ENCODE measurements at regions not wholly inside any gene's neighbourhood (a gene's known extent, or its start where the extent isn't known, plus 50 kb on each side); places are given as distances from the start of the nearest gene placed in this dataset. TPM values are rescaled to one million over a fixed set of nuclear protein-coding genes. Genes with fewer than 3 reads are reported as not detected.

DNA sequence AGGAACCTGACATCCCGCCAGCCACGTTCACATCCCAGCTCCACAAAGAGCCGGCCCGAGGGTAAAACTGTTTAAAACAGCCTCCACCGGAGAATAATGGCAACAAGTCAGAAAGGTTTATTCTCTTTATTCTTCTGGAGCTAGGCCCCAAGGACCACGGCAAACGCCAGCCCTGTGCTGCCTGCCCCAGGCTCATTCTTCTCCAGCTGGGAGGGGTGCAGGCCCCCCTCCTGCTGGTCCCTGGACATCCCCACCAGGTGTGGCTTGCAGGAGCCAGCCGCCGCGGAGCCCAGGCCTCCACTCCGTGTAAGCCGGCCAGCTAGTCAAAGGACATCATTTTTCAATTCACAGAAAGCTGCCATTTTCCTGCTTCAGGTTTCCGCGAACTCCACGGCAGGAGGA is 65.8 kb upstream of the SALL3 start:
- no peak for DNase-seq

DNA sequence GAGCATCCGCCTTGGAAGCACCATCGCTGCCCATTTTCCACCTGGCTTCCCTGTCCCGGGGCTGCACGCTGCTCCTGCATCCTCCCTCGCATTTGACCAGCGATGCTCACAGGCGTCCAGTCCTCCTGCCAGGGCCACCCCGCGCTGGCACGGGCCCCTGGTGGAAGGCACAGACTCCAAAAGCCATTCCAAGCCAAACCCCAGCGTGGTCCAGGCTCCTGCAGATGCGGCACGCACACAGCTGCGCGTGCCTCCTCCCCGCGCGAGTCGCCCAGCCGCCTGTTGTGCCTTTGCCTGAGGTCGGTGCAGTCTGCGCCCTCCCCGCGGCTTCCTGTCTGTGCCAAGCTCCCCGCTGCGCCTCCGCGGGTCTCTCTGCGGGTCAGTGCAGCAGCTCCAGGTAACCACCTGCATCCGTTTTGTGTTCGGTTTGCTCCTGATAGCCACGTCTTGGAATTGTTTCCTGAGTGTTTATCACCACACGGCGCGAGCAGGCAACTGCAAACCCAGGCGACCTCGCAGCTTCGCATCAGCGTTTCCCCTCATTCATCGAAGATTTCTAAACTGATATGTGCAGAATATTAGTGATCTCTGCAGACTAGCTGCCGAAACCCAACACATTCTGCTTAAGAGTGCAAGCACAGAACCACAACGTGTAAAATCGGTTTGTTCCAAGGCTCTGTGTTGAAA is 65.2 kb upstream of the SALL3 start:
- no peak for DNase-seq

DNA sequence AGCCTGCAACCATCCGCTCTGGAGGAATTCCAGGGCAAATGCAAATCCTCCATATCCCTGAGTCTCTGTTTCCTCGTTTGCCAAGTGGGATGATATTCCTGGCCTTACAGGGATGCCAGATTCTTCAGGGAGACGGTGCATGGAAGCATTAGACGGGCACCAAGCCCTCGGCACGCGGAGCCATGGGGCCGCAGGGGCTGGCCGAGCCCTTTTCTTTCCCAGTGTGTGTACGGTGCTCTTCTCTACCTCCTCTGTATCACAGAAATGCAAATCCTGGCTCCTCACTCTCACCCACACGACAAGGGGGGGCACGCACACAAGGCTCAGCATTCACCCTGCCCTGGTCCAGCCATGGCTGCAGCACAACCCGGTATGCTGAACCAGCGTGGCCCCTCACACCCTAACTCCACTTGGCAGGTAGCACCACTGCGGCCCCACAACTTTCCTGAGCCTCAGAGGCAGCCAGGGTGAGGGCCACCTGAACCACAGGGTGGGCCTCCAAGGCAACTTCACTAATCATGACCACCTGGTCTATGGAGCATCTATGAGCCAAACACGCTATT is 64.1 kb upstream of the SALL3 start:
- no peak for DNase-seq

DNA sequence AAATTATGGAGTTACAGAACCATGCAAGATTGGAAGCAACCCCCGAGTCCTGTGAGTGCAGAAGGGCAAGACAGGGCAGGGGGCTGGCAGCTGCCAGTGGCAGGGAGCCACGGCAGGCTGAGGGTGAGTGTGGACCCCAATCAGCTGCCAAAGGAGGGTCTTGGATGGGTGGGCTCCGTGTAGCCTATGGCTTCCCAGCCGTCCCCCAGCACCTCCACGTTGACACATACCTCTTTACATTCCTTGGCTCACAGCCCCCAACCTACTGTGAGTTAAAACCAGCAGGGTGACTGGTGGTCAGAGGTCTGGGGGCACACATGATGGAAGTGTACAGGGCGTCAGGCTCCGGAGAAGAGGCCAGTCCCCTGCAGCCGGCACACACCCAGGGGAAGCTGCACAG is 60.9 kb upstream of the SALL3 start:
- no peak for DNase-seq

DNA sequence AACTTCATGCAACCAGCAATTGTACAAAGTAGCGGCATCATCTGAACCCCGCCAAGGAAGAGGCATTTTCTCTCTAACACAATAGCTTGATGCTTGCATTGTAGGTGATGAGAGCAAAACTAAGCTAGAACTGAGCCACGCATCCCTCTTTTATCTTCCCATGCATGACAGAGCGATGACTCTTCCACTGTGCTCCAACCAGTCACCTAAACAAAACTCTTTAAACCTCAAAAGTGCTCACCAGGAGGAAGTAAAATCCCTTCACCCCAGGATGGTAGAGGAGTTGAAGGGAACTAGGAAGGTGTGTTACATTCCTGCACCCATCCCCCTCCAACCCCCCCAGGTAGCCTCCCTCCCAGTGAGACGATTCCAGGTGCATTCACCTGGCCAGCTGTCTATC is 59.7 kb upstream of the SALL3 start:
- DNase-seq = no peak

DNA sequence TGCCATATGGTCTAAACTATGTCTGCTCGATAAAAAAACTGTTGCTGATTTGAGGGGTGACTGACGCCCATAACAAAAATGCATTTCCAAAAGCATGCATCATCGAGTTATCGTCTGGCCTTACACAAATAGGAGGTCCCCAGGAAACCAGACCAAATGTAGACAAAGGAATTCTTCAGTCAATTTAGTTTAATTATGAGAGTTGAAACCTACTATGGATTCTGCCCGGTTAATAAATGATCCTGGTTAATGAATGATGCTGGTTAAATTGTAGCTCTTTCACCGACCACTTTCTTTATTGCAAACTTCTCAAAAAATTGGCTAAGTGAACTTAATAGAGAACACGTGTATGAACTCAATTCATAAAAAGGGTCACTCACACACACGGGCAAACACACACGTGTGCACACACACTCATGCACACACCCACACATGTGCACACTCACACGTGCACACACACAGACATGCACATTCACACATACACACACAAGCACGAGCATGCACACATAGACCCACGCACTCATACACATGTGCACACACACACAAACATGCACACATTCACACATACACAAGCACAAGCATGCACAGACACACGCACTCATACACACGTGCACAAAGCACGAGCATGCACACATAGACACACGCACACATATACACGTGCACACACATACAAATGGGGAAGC is 59.0 kb upstream of the SALL3 start:
- no peak for DNase-seq

DNA sequence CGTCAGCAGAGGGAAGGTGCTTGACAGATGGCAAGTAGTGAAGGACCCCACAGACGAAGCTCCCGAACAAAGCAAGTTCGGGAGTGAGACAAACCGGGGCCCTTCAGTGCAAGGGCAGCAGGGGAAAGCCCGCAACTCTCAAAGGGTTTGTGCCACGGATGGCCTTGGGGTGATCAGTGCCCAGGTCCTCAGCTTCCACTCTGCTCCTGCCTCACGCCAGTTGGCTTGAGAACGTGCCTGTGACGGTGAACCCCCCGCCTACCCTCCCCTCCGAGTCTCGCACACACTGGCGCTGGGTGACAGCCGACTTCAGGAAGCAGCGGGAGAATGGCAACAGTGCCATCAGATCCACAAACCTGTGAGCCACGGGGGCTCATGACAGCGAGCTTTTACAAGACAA is 56.8 kb upstream of the SALL3 start:
- no peak for DNase-seq

DNA sequence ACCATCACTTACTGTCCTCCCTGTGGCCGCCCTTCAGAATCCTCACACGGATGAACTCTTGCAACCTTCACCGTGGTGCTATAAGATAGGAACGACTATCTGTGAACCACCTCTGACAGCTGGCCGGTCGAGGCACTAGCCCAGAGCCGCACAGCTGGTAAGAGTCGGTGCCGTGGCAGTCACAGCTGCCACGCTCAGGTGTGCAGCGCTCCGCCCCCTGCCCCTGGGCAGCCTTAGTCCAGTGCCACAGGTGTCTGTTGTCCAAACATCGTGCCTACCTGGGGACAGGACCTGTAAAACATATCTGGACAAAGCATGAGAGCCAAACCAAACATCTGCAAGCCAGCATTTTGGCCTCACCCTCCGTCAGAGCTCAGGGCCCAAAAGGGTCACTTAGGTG is 55.3 kb upstream of the SALL3 start:
- no peak for DNase-seq

DNA sequence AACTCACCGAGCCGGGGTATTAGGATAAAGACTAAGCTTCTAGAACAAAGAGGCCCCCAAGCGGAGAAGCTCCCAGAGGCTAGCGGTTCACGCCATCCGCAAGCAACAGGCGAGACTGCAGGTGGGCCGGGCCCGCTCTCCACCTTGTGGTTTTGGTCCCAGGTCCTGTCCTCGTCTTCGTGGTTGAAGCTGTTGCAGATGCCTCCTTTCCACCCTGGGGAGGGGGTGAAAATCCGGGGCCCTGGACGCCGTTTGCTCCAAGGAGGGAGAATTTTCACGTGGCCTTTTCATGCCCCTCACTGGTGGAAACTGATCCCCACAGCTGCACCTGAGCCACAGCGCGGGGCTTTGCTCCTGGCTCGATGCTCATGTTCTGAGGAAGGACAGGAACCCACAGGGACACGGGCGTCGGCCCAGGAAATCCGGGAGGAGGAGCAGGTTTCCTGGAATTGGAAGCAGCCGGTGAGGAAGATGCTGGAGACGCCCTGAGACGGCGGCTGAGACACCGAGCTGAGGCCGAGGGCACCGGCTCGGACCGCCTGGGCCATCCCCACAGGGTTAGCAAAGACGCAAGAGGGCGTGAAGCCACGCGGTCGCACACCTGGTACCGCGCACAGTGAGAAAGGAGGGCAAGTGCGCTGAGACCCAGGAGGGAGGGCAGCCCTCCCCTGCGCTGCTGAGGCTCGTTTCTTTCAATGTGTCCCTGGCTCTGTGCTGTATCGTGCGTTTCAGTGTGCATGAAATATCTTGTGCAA is 54.7 kb upstream of the SALL3 start:
- no peak for DNase-seq

DNA sequence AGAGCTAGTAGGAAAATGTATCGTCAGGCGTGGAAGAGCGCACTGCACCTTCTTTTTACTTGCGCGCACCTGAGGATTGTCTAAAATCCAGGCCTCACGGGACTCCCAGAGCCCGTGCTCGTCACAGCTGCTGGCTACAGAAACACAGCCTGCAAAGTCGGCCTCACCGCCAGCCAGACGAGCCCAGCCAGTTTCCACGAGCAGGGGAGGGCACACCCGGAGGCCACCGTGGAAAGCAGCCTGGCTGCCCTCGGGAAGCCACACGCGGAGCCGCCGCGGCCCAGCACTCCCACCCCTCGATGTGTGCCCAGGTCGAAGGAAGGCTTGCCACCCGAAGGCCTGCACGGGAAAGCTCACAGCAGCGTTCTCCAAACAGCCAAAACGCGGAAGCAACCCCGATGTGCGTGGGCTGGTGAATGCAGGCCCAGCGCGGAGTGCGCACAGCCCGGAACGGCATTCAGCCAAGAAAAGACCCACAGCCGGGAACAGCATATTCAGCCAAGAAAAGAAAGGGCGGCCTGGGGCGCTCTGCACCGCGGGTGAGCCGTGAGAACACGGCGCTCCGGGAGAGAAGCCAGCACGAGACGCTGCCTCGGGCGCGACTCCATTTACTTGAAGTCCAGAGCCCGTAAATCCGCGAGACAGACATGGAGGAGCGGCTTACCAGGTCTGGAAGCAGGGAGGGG is 53.9 kb upstream of the SALL3 start:
- DNase-seq = no peak

DNA sequence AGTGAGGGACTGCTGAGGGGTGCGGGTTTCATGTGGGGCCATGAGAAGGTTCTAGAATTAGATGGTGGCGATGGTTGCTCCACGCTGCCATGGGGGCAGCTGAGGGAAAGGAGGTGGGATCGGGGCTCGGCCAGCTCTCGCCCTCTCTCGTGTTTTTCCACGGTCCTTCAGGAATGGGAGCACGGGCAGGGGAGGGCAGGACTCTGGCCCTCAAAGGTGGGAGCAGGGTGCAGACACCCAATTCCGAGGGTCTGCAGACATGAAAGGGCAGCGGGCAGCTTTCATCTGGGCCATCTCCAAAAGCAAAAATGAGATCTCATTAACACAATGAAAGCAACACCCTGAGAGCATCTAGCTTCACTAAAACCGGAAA is 53.4 kb upstream of the SALL3 start:
- DNase-seq = no peak

DNA sequence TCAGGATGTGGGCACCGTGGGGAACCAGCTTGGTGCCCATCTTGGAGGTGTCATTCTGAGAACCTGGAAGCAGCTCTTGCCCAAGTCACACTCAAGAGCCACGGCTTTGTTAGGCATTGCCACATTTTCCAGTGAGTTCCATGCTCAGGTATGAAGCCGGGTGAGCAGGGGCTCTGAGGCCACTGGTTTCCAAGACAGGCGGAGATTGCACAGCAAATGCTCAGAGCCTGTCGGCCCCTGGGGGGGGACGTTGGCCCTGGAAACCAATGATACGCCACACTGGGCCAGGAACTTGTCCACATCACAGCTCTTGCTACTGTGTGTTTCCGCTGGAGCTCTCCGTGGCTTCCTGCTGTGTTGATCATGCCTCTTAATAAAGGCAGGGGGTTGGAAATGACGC is 52.5 kb upstream of the SALL3 start:
- no peak for DNase-seq

DNA sequence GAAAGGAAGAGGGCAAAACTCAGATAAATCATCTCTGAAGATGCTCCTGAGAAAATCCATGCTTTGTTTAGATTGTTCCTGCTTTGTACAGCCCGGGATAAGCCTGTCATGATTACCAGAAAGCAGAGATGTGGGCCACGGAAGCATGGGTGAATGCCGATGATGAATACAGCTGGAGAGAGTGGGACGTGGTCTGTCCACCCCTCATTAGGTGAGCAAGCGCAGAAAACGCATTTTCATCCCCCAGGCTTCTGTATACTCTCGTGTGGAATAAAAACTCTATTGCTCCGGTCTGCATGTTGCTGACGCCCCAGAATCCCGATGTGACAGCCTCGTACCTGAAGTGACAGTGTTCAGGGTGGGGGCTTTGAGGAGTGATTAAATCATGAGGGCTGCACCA is 52.0 kb upstream of the SALL3 start:
- no peak for DNase-seq

DNA sequence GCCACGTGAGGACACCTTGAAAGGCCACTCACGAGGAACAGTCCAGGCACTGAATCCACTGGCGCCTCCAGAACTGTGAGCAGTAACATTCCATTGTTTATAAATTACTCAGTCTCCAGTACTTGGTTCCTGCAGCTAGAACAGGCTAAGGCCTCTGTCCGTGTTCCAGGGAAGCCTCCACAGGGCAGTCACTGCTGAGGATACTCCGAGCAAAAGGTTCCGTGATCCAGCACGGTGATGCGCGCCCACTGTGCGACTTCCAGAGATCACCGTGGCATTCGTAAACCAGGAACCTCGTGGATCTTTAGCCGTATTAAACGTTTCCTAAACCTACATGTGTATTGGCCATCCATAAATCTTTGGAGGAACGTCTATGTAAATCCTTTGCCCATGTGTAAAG is 51.5 kb upstream of the SALL3 start:
- DNase-seq = no peak

DNA sequence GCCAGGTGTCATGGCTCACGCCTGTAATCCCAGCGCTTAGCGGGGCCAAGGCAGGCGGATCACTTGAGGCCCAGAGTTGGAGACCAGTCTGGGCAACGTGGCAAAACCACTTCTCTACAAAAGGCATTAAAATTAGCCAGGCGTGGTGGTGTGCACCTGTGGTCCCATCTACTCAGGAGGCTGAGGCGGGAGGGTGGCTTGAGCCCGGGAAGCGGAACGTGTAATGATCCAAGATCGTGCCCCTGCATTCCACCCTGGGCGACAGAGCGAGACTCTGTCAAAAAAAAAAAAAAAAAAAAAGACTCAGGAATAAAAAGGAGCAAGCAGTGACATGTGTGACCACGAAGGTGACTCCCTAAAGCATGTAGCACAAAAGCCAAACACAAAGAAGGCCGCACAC is 50.1 kb upstream of the SALL3 start:
- no peak for DNase-seq

Small RNAs in the stretch of these regions (small RNA-seq; reads per million reads assigned to genes)
- not detected for gene RF00019 (ENCODE audit: low replicate concordance)
- not detected for gene RF00402 (ENCODE audit: low replicate concordance)
- gene RNA5SP461 (ENCODE audit: low replicate concordance) = not detected
- gene RNU6-655P (ENCODE audit: low replicate concordance) = not detected

Data from skin of body (tissue), 2 donors.